GM06990 (cell line): ENCODE measurements at regions not wholly inside any gene's neighbourhood (a gene's known extent, or its start where the extent isn't known, plus 50 kb on each side); places are given as distances from the start of the nearest gene placed in this dataset.

Source experiments
- DNase-seq: peaks from one replicate; pipeline ENCODE4 v3.0.0-alpha.2; 2011; ENCODE audit not compliant: insufficient read length; ENCODE audit errors: extremely low read depth
- H3K27me3 ChIP-seq: replicated peaks from 2 replicates; pipeline ENCODE4 v1.6.0; 2011; ENCODE audit warnings: low read length; ENCODE audit not compliant: control insufficient read depth, insufficient read depth
- H3K36me3 ChIP-seq: 2 replicates; pipeline ENCODE4 v1.5.1; 2011; ENCODE audit warnings: low read length; ENCODE audit not compliant: control insufficient read depth, insufficient read depth
- H3K4me3 ChIP-seq: replicated peaks from 2 replicates; pipeline ENCODE4 v1.5.1; 2011; ENCODE audit warnings: low read depth, mild to moderate bottlenecking, control low read depth, low read length
- TF ChIP-seq, protein P1 (sequence below): IDR thresholded peaks from 2 replicates; pipeline ENCODE4 v1.5.1; 2011; ENCODE audit warnings: low read length, control low read depth, mild to moderate bottlenecking, inconsistent platforms; ENCODE audit not compliant: insufficient read depth, poor library complexity, severe bottlenecking

- Histone ChIP-seq H3K36me3 (no peaks in the 10 kb centered on the region), H3K27me3 (no peaks in the 10 kb centered on the region), H3K4me3 (no peak overlapping the region)
- DNase-seq, result no peak
- TF ChIP-seq, protein P1, sequence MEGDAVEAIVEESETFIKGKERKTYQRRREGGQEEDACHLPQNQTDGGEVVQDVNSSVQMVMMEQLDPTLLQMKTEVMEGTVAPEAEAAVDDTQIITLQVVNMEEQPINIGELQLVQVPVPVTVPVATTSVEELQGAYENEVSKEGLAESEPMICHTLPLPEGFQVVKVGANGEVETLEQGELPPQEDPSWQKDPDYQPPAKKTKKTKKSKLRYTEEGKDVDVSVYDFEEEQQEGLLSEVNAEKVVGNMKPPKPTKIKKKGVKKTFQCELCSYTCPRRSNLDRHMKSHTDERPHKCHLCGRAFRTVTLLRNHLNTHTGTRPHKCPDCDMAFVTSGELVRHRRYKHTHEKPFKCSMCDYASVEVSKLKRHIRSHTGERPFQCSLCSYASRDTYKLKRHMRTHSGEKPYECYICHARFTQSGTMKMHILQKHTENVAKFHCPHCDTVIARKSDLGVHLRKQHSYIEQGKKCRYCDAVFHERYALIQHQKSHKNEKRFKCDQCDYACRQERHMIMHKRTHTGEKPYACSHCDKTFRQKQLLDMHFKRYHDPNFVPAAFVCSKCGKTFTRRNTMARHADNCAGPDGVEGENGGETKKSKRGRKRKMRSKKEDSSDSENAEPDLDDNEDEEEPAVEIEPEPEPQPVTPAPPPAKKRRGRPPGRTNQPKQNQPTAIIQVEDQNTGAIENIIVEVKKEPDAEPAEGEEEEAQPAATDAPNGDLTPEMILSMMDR, result no peak
Measured at GRCh38 chr13:40375489-40376171, 290.8 kb downstream of the FOXO1 start.

- no peaks in the 10 kb centered on the region for H3K27me3 ChIP-seq
- no peak overlapping the region for H3K4me3 ChIP-seq
- DNase-seq, result no peak
- H3K36me3 ChIP-seq, result no peaks in the 10 kb centered on the region
- TF ChIP-seq, protein P1, result no peak
Measured at GRCh38 chr13:40376296-40376849, 290.1 kb downstream of the FOXO1 start.

- Histone ChIP-seq H3K27me3 (no peaks in the 10 kb centered on the region), H3K4me3 (no peak overlapping the region), H3K36me3 (no peaks in the 10 kb centered on the region)
- TF ChIP-seq, protein P1, result no peak
- DNase-seq, result no peak
Measured at GRCh38 chr13:40376867-40377535, 289.4 kb downstream of the FOXO1 start.

DNA sequence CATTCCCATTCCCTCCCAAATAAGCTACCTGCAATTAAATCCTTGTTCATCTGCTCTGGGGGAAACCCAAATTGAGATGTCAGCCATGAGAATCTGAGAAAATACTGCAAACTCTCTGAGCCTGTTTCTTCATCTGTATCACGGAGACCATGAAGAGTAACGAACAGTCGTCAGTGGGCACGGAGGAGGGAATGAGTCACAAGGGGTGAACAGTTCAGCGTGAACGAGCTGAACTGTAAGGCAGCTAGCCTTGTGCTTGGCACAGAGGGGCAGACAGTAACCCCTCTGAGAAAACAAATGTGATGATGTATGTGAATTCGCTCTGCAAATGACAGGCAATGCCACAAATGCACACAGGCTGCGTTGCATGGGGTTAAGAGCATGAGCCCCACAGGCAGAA lies 288.7 kb downstream of the FOXO1 start:
- no peak overlapping the region for H3K4me3 ChIP-seq
- TF ChIP-seq, protein P1, result no peak
- no peaks in the 10 kb centered on the region for H3K36me3 ChIP-seq
- H3K27me3 ChIP-seq, result no peaks in the 10 kb centered on the region
- DNase-seq, result no peak

DNA sequence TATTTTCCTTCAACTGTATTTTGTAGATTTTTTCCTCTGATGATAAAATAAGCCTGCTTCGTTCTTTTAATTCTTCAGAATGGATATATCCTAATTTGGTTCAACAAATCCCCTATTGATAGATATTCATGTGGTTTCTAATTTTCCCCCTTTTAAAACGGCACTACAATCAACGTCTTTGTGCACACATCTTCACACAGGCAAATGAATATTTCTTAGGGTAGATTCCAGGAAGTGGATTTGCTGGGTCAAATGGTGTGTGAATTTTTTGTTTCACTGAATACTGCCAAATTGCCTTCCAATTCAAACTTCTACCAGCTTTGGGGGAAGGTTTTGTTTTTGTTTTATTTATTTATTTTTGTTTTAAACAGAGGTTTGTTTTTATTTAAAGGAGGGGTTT lies 287.2 kb downstream of the FOXO1 start:
- no peak for DNase-seq

More for the DNA sequence above, 287.2 kb downstream of the FOXO1 start:
- H3K4me3 ChIP-seq, result no peak overlapping the region
- TF ChIP-seq, protein P1, result no peak
- H3K27me3 ChIP-seq, result no peaks in the 10 kb centered on the region
- no peaks in the 10 kb centered on the region for H3K36me3 ChIP-seq
